RWPE2 (cell line): ENCODE measurements at regions not wholly inside any gene's neighbourhood (a gene's known extent, or its start where the extent isn't known, plus 50 kb on each side); places are given as distances from the start of the nearest gene placed in this dataset.

Source experiments
- ATAC-seq: fragments of 200-7000 bp; cut with Tn5 transposase; 3 replicates; pipeline ENCODE4 v1.9.1; 2021; ENCODE audit warnings: low read depth
- DNase-seq: peaks from one replicate; pipeline ENCODE4 v3.0.0-alpha.2; 2020; ENCODE audit warnings: low spot score
- H3K27ac ChIP-seq: fragments of 450-650 bp; 2 replicates; pipeline ENCODE4 v1.5.1; 2017; ENCODE audit warnings: mild to moderate bottlenecking; ENCODE audit not compliant: poor library complexity, severe bottlenecking
- H3K27me3 ChIP-seq: fragments of 250-450 bp; sonication (Bioruptor Pico); 2 replicates; pipeline ENCODE4 v1.5.1; 2021; ENCODE audit warnings: mild to moderate bottlenecking, moderate library complexity; ENCODE audit not compliant: insufficient read depth, poor library complexity, severe bottlenecking
- H3K36me3 ChIP-seq: fragments of 250-450 bp; sonication (Bioruptor Pico); 2 replicates; pipeline ENCODE4 v1.5.1; 2020; ENCODE audit warnings: low read depth, mild to moderate bottlenecking, moderate library complexity
- H3K4me1 ChIP-seq: fragments of 250-450 bp; sonication (Bioruptor Pico); 2 replicates; pipeline ENCODE4 v1.5.1; 2021; ENCODE audit warnings: mild to moderate bottlenecking, moderate library complexity; ENCODE audit not compliant: insufficient read depth, poor library complexity, severe bottlenecking
- H3K4me3 ChIP-seq: fragments of 250-450 bp; sonication (Bioruptor Pico); 2 replicates; pipeline ENCODE4 v1.5.1; 2021; ENCODE audit warnings: mild to moderate bottlenecking, moderate library complexity; ENCODE audit not compliant: severe bottlenecking
- H3K9me3 ChIP-seq: fragments of 250-450 bp; sonication (Bioruptor Pico); 2 replicates; pipeline ENCODE4 v1.5.1; 2021; ENCODE audit warnings: mild to moderate bottlenecking, moderate library complexity; ENCODE audit not compliant: severe bottlenecking
- CTCF ChIP-seq: fragments of 450-650 bp; IDR thresholded peaks from one replicate; pipeline ENCODE4 v1.5.1; 2017; ENCODE audit warnings: mild to moderate bottlenecking, moderate library complexity; ENCODE audit not compliant: poor library complexity, severe bottlenecking

- no peaks in the 10 kb centered on the region for H3K36me3 ChIP-seq
- no peak overlapping the region for H3K4me3 ChIP-seq
- ATAC-seq (no peak), DNase-seq (no peak)
- H3K27ac ChIP-seq: no peak overlapping the region
- H3K27me3 ChIP-seq: no peaks in the 10 kb centered on the region
- TF ChIP-seq CTCF: no peak
- H3K9me3 ChIP-seq: no peaks in the 10 kb centered on the region
- H3K4me1 ChIP-seq: no peaks in the 10 kb centered on the region
Observed at GRCh38 chr2:189954989-189955388, 107.5 kb downstream of the MSTN start.

GRCh38 chr2:189952536-189953109 lies 109.9 kb downstream of the MSTN start:
- Histone ChIP-seq H3K4me1 (no peaks in the 10 kb centered on the region), H3K27ac (no peak overlapping the region)

GRCh38 chr2:189951791-189952535 lies 110.6 kb downstream of the MSTN start:
- H3K36me3 ChIP-seq: no peaks in the 10 kb centered on the region
- H3K4me1 ChIP-seq: no peaks in the 10 kb centered on the region
- H3K27ac ChIP-seq: no peak overlapping the region
- H3K4me3 ChIP-seq: no peak overlapping the region
- no peaks in the 10 kb centered on the region for H3K9me3 ChIP-seq
- DNase-seq (no peak), ATAC-seq (no peak)
- H3K27me3 ChIP-seq: no peaks in the 10 kb centered on the region
- no peak for TF ChIP-seq CTCF

More at GRCh38 chr2:189952536-189953109, 109.9 kb downstream of the MSTN start:
- DNase-seq: no peak
- Histone ChIP-seq H3K4me3 (no peak overlapping the region), H3K9me3 (no peaks in the 10 kb centered on the region), H3K36me3 (no peaks in the 10 kb centered on the region), H3K27me3 (no peaks in the 10 kb centered on the region)
- ATAC-seq: no peak
- no peak for TF ChIP-seq CTCF

GRCh38 chr2:189943009-189943408 lies 119.5 kb downstream of the MSTN start:
- H3K27me3 ChIP-seq: no peaks in the 10 kb centered on the region
- TF ChIP-seq CTCF: no peak
- DNase-seq: no peak
- H3K9me3 ChIP-seq: peaks cover 17% of the 10 kb centered on the region
- H3K4me3 ChIP-seq: no peak overlapping the region
- no peak for ATAC-seq
- H3K27ac ChIP-seq: no peak overlapping the region
- H3K4me1 ChIP-seq: no peaks in the 10 kb centered on the region
- H3K36me3 ChIP-seq: no peaks in the 10 kb centered on the region

- no peaks in the 10 kb centered on the region for H3K36me3 ChIP-seq
- no peak overlapping the region for H3K27ac ChIP-seq
- no peak overlapping the region for H3K4me3 ChIP-seq
- ATAC-seq: no peak
- TF ChIP-seq CTCF: no peak
- H3K4me1 ChIP-seq: no peaks in the 10 kb centered on the region
- DNase-seq: no peak
- no peaks in the 10 kb centered on the region for H3K27me3 ChIP-seq
- peaks cover 17% of the 10 kb centered on the region for H3K9me3 ChIP-seq
Observed at GRCh38 chr2:189940913-189941312, 121.6 kb downstream of the MSTN start.
